GM19438 (cell line): ENCODE measurements at regions not wholly inside any gene's neighbourhood (a gene's known extent, or its start where the extent isn't known, plus 50 kb on each side); places are given as distances from the start of the nearest gene placed in this dataset.
"Not testable (repeated sequence)": the region's sequence is repeated elsewhere in the genome, so short reads cannot be mapped to it uniquely, and the experiment has no call there.

Source experiments
- ATAC-seq: cut with Tn5 transposase; IDR thresholded peaks from one replicate; pipeline ENCODE4 v1.9.1; 2021; ENCODE audit warnings: low read depth; ENCODE audit not compliant: unreplicated experiment

GRCh38 chr3:137198374-137198773, 240.6 kb downstream of the IL20RB start:
- not testable (repeated sequence) for ATAC-seq

GRCh38 chr3:137199678-137200077, 241.9 kb downstream of the IL20RB start:
- ATAC-seq = no peak

GRCh38 chr3:137201066-137201465, 243.3 kb downstream of the IL20RB start:
- no peak for ATAC-seq

DNA sequence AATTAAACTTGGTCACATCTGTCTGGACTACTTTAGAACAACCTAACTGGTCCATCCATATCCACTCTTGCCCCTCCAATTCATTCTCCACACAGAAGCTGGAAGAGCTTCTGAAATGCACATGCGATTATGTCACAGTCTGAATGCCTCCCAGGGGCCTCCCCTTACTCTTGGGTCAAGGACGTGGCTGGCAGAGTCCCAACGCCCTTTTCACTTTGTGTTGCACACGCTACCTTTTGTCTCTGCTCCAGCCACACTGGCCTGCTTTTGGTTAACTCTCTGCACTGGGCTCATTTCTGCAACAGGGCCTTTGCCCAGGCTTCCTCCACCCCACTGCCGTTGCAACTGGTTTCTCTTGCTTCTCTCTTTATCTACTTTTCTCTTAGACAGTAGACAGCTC, 245.2 kb downstream of the IL20RB start:
- no peak for ATAC-seq

- no peak for ATAC-seq
Observed at GRCh38 chr3:137204409-137204808, 246.6 kb downstream of the IL20RB start.

GRCh38 chr3:137205394-137206045, 247.7 kb downstream of the IL20RB start:
- ATAC-seq = no peak

DNA sequence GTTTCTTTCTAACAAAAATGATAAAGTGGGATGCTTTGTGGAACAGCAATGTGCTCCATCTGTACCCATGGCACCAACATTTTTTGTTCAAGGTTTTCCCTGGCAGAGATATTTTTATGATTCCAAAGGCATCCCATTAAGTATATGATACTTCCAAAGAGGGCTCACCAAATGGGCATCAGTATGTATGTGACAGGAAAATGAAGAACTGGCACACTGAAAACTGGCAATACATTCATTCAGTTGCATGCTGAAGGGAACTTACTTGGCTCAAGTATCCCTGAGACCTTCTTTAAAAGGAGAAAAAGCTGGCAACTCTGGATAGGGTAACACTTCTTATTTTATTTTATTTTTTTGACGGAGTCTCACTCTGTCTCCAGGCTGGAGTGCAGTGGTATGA, 249.8 kb downstream of the IL20RB start:
- ATAC-seq = no peak

- no peak for ATAC-seq
Observed at GRCh38 chr3:137217733-137218132, 259.9 kb downstream of the IL20RB start.

DNA sequence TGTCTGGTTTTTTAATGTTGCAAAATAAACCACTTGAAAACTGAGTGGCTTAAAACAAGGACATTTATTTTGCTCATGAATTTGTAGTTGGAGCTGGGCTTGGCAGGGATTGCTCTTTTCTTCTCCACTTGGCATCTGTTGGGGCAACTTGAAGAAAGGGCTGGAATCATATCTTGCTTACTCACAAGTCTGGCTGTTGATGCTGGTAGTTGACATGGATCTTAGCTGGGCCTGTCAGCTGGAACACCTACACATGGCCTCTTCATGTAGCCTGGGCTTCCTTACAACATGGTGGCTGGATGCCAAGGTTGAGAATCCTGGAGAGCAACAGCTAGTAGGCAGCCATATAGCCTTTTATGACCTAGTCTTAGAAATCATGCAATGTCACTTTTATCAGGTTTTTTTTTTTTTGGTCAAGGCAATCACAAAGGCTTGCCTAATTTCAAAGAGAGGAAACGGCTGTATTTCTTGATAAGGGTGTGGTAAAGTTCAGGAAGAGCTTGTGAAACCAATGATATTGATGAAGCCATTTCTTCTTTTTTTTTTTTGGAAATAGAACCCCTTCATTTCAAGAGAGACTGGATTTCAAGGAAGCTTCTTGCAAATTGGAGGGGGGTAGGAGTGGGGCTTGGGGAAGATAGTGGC, 262.1 kb downstream of the IL20RB start:
- no peak for ATAC-seq

DNA sequence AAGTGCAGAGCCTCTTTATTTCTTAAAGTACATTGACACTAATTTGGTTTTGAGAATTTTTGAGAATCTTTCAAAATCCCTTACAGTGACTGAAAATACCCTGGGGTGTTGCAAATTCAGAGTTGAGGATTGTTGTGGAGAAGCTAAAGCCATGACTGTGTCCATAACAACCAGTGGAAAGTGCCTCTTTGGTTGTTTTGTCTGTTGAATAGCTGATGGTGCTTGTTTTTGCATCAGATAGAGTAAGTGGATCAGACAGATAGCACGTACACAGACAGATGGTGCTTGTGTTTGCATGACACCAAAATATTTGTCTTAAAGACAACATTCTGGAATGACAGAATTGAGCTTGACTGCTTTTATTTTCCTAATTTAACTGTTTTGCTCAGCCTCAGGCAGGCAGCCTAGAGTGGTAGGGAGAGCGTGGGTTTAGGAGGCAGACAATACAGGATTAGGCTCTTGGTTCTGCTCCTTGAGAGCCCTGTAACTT, 265.0 kb downstream of the IL20RB start:
- ATAC-seq = no peak

- no peak for ATAC-seq
Observed at GRCh38 chr3:137224464-137224863, 266.7 kb downstream of the IL20RB start.

DNA sequence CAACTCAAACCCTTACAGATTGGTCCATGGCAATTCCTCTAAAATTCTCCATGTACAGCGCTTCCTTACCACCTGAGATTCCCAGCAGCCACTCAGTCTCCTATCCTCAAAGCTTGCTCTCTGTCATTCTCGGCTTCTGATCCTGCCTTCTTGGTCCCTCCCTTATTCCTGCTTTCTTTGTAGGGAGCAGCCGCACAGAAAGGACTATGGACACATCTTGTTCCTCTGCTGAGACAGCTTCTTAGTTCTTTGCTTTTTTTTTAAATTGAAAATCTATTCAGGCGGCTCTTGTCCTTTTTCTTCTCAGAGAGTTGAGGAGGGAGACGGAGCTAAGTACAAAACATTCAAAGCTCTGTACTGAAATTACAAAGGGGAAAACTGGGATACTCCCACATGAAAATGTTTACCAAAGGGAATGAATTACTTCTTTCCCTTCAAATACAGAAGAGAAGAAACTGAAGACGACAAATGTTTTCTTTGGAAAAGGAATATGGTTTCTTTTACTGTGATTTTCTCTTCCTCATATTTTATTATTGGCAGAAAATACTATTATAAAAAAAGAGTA, 285.1 kb downstream of the IL20RB start:
- no peak for ATAC-seq

DNA sequence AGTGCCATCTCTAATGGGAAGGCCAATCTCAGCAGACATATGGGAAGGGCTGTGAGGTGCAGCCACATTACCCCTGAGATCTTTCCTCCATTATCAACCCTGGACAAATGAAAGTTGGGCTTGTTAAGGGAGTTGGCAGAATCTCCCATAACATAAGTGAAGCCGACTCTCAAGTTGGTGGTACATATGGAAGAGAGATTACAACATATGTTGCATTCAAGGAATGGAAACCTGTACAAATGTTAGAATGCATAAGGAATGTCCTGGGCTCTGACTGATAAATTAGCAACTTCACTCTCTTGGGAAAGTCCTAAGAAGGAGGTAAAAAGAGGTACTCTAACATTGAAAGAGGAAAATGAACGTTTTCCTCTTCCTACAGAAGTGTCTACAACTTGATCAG, 288.7 kb downstream of the IL20RB start:
- ATAC-seq = no peak

- no peak for ATAC-seq
Observed at GRCh38 chr3:137249311-137249940, 291.6 kb downstream of the IL20RB start.

- no peak for ATAC-seq
Observed at GRCh38 chr3:137259089-137259488, 301.3 kb downstream of the IL20RB start.

- ATAC-seq = no peak
Observed at GRCh38 chr3:137259701-137260100, 301.9 kb downstream of the IL20RB start.

- ATAC-seq = no peak
Observed at GRCh38 chr3:137264071-137264820, 306.5 kb downstream of the IL20RB start.

- ATAC-seq = no peak
Observed at GRCh38 chr3:137264843-137265330, 307.1 kb downstream of the IL20RB start.

DNA sequence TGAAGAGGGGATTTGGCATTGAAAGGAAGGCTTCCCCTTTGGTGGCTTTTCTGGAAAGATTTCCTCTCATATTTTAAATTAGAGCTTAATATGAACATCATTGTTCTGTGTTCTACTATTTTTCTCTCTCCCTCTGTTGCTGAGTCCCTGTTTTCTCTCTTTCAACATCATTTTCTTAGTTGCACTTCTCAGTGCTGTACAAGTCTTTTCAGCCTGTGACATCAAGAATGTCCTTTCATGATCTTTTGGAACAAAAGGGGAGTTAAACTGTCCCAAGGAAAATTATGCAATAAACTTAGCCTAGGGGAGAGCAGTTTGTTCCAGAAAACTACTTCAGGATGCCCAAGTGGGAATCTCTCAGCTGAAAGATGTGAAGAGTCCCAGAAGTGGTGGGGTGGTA, 325.1 kb downstream of the IL20RB start:
- ATAC-seq = no peak

GRCh38 chr3:137285924-137286323, 328.1 kb downstream of the IL20RB start:
- no peak for ATAC-seq

DNA sequence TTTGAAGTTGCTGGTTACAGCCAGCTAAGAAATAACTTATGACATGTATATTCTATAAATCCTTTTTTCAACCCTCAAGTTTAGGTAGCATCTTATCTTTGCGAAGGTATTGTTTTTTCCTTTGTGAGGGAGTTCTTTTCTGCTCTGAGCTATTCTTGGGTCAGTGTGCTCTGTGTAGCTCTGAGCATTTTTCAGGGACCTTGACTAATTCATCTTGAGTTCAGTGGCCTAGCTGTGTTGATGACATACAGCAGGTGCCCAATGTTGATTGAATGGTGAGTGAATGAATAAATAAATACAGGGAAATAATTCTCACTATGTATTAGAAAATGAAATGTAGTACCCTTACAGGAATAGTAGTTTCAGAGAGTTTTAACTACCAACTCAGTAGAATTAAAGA, 335.3 kb downstream of the IL20RB start:
- ATAC-seq = no peak
